ENCODE measurements at regions not wholly inside any gene's neighbourhood (a gene's known extent, or its start where the extent isn't known, plus 50 kb on each side); places are given as distances from the start of the nearest gene placed in this dataset.

DNA sequence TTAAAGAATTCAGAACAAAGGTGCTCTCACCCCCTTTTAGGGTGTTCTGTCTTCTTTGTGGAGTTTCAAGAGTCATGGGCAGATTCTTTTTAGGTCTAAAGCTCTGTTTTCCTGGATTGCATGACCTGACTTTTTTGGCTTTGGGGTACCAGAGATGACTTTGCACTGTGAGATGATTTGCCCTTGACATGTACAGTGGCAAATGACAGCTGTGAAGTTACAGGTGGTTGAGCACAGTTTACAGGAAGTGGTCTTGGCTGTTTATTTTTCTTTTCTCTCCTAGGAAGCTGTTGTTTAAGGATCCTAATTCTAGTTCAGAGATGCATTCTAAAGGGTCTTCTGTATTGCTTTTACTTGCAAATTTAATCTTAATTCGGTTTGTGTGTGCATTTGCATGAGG is 83.8 kb upstream of the METAP2 start:
- Mint-ChIP-seq H3K36me3 (ENCODE audit: unreplicated experiment) (no peaks in the 10 kb centered on the region), H3K4me1 (ENCODE audit: unreplicated experiment) (no peaks in the 10 kb centered on the region), H3K27me3 (ENCODE audit: unreplicated experiment) (peaks cover 22% of the 10 kb centered on the region), H3K9me3 (ENCODE audit: unreplicated experiment) (peaks cover 14% of the 10 kb centered on the region), H3K4me3 (ENCODE audit: unreplicated experiment) (no peak overlapping the region), H3K27ac (ENCODE audit: unreplicated experiment) (no peak overlapping the region)
- no peak for DNase-seq (ENCODE audit: extremely low spot score, unreplicated experiment)
- TF ChIP-seq, protein P1, sequence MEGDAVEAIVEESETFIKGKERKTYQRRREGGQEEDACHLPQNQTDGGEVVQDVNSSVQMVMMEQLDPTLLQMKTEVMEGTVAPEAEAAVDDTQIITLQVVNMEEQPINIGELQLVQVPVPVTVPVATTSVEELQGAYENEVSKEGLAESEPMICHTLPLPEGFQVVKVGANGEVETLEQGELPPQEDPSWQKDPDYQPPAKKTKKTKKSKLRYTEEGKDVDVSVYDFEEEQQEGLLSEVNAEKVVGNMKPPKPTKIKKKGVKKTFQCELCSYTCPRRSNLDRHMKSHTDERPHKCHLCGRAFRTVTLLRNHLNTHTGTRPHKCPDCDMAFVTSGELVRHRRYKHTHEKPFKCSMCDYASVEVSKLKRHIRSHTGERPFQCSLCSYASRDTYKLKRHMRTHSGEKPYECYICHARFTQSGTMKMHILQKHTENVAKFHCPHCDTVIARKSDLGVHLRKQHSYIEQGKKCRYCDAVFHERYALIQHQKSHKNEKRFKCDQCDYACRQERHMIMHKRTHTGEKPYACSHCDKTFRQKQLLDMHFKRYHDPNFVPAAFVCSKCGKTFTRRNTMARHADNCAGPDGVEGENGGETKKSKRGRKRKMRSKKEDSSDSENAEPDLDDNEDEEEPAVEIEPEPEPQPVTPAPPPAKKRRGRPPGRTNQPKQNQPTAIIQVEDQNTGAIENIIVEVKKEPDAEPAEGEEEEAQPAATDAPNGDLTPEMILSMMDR (IDR thresholded peaks at IDR 0.05): no peak

DNA sequence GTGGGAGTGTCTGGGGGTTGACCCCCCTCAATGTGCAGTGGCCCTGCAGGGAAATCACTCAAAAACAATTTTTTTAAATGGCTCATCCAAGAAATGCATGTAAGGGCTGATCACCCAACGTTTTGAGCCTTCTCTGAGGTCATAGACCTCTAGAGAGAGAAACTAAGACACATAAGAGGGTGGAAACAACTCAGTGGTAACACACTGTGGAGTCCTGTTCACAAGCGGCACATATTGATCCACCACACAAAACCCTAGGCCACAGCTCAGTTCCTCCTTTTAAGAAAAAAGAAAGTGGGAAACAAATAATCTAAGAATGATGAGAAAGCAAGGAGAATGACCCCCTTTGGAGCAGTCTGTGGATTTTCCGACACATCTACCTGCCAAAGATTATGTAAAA is 83.0 kb upstream of the METAP2 start:
- Mint-ChIP-seq H3K4me3 (ENCODE audit: unreplicated experiment) (no peak overlapping the region), H3K36me3 (ENCODE audit: unreplicated experiment) (no peaks in the 10 kb centered on the region), H3K27ac (ENCODE audit: unreplicated experiment) (no peak overlapping the region), H3K27me3 (ENCODE audit: unreplicated experiment) (peaks cover 22% of the 10 kb centered on the region), H3K9me3 (ENCODE audit: unreplicated experiment) (peaks cover 17% of the 10 kb centered on the region), H3K4me1 (ENCODE audit: unreplicated experiment) (no peaks in the 10 kb centered on the region)
- TF ChIP-seq, protein P1 (IDR thresholded peaks at IDR 0.05): no peak
- DNase-seq (ENCODE audit: extremely low spot score, unreplicated experiment): no peak

DNA sequence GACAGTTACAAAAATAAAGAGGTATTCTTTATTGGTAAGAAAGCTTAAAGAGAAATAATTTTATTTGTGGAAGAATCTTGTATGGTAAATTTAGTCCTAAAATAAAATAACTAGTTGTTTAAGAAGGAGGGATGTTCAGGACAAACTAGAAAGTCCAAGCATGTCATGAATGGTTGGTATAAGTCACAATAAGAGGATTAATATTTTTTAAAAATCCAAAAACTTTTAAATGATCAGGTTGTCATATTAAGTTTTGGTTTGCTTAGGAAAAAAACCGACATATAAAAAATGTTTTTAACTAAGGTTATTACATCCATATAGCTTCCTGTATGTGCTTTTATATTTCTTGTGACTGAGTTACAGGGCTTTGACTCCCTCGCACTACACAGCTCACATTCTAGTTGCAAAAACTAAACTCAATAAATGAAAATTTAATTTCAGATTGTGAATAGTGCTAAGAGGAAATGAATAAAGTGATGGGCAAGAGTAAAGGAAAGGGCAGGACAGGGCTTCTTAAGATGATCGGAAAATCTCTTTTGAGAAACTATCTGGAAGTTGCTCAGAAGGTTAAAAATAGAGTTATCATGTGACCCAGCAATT is 80.7 kb upstream of the METAP2 start:
- no peaks in the 10 kb centered on the region for H3K36me3 Mint-ChIP-seq (ENCODE audit: unreplicated experiment)
- peaks cover 17% of the 10 kb centered on the region for H3K9me3 Mint-ChIP-seq (ENCODE audit: unreplicated experiment)
- TF ChIP-seq, protein P1 (IDR thresholded peaks at IDR 0.05): no peak
- H3K27ac Mint-ChIP-seq (ENCODE audit: unreplicated experiment): no peak overlapping the region
- H3K4me3 Mint-ChIP-seq (ENCODE audit: unreplicated experiment): no peak overlapping the region
- peaks cover 40% of the 10 kb centered on the region for H3K27me3 Mint-ChIP-seq (ENCODE audit: unreplicated experiment)
- no peak for DNase-seq (ENCODE audit: extremely low spot score, unreplicated experiment)
- peaks cover 1% of the 10 kb centered on the region for H3K4me1 Mint-ChIP-seq (ENCODE audit: unreplicated experiment)

DNA sequence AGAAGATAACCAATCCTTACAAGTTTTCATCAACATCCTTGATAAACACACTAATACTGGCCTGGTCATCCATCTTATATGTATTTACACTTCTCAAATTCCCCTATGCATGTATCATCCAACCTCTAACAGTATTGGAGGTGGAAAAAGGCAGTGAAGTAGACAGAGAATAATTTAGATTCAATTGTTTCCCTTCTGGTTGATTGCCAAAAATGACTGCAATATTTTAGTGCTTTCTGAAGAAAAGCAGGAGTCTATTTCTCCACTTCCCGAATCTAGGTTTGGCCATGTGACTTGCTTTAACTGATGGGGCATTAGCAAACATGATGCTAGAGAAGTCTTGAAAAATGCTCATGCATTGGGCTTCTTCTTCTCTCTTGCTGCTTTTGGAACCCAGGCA is 78.3 kb upstream of the METAP2 start:
- peaks cover 47% of the 10 kb centered on the region for H3K27me3 Mint-ChIP-seq (ENCODE audit: unreplicated experiment)
- H3K27ac Mint-ChIP-seq (ENCODE audit: unreplicated experiment): no peak overlapping the region
- H3K36me3 Mint-ChIP-seq (ENCODE audit: unreplicated experiment): no peaks in the 10 kb centered on the region
- H3K9me3 Mint-ChIP-seq (ENCODE audit: unreplicated experiment): peaks cover 17% of the 10 kb centered on the region
- TF ChIP-seq, protein P1 (IDR thresholded peaks at IDR 0.05): no peak
- peaks cover 1% of the 10 kb centered on the region for H3K4me1 Mint-ChIP-seq (ENCODE audit: unreplicated experiment)
- H3K4me3 Mint-ChIP-seq (ENCODE audit: unreplicated experiment): no peak overlapping the region
- no peak for DNase-seq (ENCODE audit: extremely low spot score, unreplicated experiment)

DNA sequence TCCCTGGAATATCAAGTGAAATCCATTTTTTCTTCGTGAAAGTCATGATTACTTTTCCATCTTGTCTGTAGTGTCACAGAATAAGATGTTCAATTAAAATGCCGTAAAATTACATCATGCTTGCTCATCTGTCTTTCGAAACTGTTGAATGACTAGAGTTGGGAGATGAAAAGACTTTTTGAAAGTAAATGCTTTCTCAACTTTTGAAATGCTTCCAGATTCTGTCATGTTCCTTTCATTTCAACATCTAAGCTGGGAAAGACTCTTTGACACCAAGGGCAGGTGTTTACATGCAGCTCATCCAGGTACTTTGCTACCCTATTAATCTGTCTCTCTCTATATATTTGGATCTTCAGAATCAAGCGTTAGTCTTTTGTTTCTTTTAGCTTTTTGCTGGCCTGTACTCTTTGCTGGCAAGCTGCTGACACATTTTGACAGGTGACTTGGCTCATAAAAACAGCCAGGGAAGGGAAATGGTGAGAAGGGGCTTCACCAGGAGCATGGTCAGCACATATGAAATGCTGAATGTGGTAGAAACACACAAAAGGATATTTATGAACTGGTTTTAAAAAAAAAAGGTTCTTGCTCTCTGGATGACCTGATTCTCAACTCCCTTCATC is 77.0 kb upstream of the METAP2 start:
- no peaks in the 10 kb centered on the region for H3K36me3 Mint-ChIP-seq (ENCODE audit: unreplicated experiment)
- DNase-seq (ENCODE audit: extremely low spot score, unreplicated experiment): no peak
- peaks cover 56% of the 10 kb centered on the region for H3K27me3 Mint-ChIP-seq (ENCODE audit: unreplicated experiment)
- peaks cover 1% of the 10 kb centered on the region for H3K4me1 Mint-ChIP-seq (ENCODE audit: unreplicated experiment)
- peaks cover 17% of the 10 kb centered on the region for H3K9me3 Mint-ChIP-seq (ENCODE audit: unreplicated experiment)
- TF ChIP-seq, protein P1 (IDR thresholded peaks at IDR 0.05): no peak
- H3K4me3 Mint-ChIP-seq (ENCODE audit: unreplicated experiment): no peak overlapping the region
- no peak overlapping the region for H3K27ac Mint-ChIP-seq (ENCODE audit: unreplicated experiment)
